NOMO-1 (cell line): ENCODE measurements at regions not wholly inside any gene's neighbourhood (a gene's known extent, or its start where the extent isn't known, plus 50 kb on each side); places are given as distances from the start of the nearest gene placed in this dataset.
"Not testable (repeated sequence)": the region's sequence is repeated elsewhere in the genome, so short reads cannot be mapped to it uniquely, and the experiment has no call there.

Experiments used
- DNase-seq, 2 experiments: peaks; one replicate each; lab custom pipeline; 2025; ENCODE audit not compliant: unreplicated experiment in 2 of 2; lab: John Stamatoyannopoulos, UW

- DNase-seq, result no peak
Measured at GRCh38 chr15:92751528-92751927, 96.0 kb upstream of the FAM174B start.

- DNase-seq, result no peak
Measured at GRCh38 chr15:92753591-92753990, 98.0 kb upstream of the FAM174B start.

- DNase-seq, result peak; percentile 29 to 36
Measured at GRCh38 chr15:92763459-92763858, 107.9 kb upstream of the FAM174B start.

- DNase-seq, result not testable (repeated sequence)
Measured at GRCh38 chr15:92768131-92768530, 112.6 kb upstream of the FAM174B start.

GRCh38 chr15:92770641-92771040 is 115.1 kb upstream of the FAM174B start:
- no peak for DNase-seq

- no peak for DNase-seq
Measured at GRCh38 chr15:92772061-92772460, 116.5 kb upstream of the FAM174B start.

GRCh38 chr15:92772626-92773244 is 117.2 kb upstream of the FAM174B start:
- peak; percentile 67 for DNase-seq

GRCh38 chr15:92773340-92773739 is 117.8 kb upstream of the FAM174B start:
- DNase-seq, result no peak

GRCh38 chr15:92779874-92780273 is 120.2 kb upstream of the CHD2 start:
- no peak for DNase-seq

- no peak for DNase-seq
Measured at GRCh38 chr15:92780843-92781242, 119.3 kb upstream of the CHD2 start.

- no peak for DNase-seq
Measured at GRCh38 chr15:92781925-92782453, 118.1 kb upstream of the CHD2 start.

GRCh38 chr15:92787116-92787515 is 113.0 kb upstream of the CHD2 start:
- DNase-seq, result no peak

- no peak for DNase-seq
Measured at GRCh38 chr15:92788196-92788595, 111.9 kb upstream of the CHD2 start.

- DNase-seq, result not testable (repeated sequence)
Measured at GRCh38 chr15:92788793-92789192, 111.3 kb upstream of the CHD2 start.

GRCh38 chr15:92796161-92796611 is 103.9 kb upstream of the CHD2 start:
- no peak for DNase-seq

GRCh38 chr15:92797168-92798052 is 102.7 kb upstream of the CHD2 start:
- peak; percentile 14 to 79 for DNase-seq

GRCh38 chr15:92800013-92800412 is 100.1 kb upstream of the CHD2 start:
- no peak for DNase-seq

- not testable (repeated sequence) for DNase-seq
Measured at GRCh38 chr15:92800416-92801055, 99.6 kb upstream of the CHD2 start.

GRCh38 chr15:92801056-92801773 is 98.9 kb upstream of the CHD2 start:
- not testable (repeated sequence) for DNase-seq

- DNase-seq, result peak in 1 of 2 experiments; percentile 22
Measured at GRCh38 chr15:92801774-92802464, 98.2 kb upstream of the CHD2 start.
